DOHH2 (cell line): ENCODE measurements at regions not wholly inside any gene's neighbourhood (a gene's known extent, or its start where the extent isn't known, plus 50 kb on each side); places are given as distances from the start of the nearest gene placed in this dataset.

Experiments used
- H3F3A ChIP-seq: fragments of 200-600 bp; sonication (generic), shearing (Covaris generic); 2 replicates; pipeline ENCODE4 v1.6.0; 2016; ENCODE audit warnings: antibody characterized with exemption, mild to moderate bottlenecking; ENCODE audit not compliant: control insufficient read depth, insufficient read depth
- H3K27ac ChIP-seq: fragments of 200-600 bp; sonication (generic); 2 replicates; pipeline ENCODE4 v1.5.1; 2014; ENCODE audit warnings: low read depth, mild to moderate bottlenecking, low read length, moderate library complexity
- H3K27me3 ChIP-seq: fragments of 200-600 bp; sonication (generic); 2 replicates; pipeline ENCODE4 v1.6.1; 2014; ENCODE audit warnings: mild to moderate bottlenecking, low read length, mixed read lengths; ENCODE audit not compliant: control insufficient read depth
- H3K36me3 ChIP-seq: fragments of 200-600 bp; sonication (generic); 2 replicates; pipeline ENCODE4 v1.6.1; 2014; ENCODE audit warnings: mild to moderate bottlenecking, low read length, moderate library complexity, mixed read lengths; ENCODE audit not compliant: control insufficient read depth
- H3K4me1 ChIP-seq: fragments of 200-600 bp; sonication (generic); 2 replicates; pipeline ENCODE4 v1.6.1; 2014; ENCODE audit warnings: mild to moderate bottlenecking, low read length, mixed read lengths; ENCODE audit not compliant: control insufficient read depth
- H3K4me2 ChIP-seq: fragments of 200-600 bp; sonication (generic); 2 replicates; pipeline ENCODE4 v1.6.0; 2014; ENCODE audit warnings: mild to moderate bottlenecking, low read length, moderate library complexity
- H3K4me3 ChIP-seq: fragments of 200-600 bp; sonication (generic); 2 replicates; pipeline ENCODE4 v1.5.1; 2014; ENCODE audit warnings: mild to moderate bottlenecking, low read length, mixed read lengths
- H3K79me2 ChIP-seq: fragments of 200-600 bp; sonication (generic); 2 replicates; pipeline ENCODE4 v1.6.1; 2014; ENCODE audit warnings: mild to moderate bottlenecking, low read length, mixed read lengths; ENCODE audit not compliant: control insufficient read depth
- H3K9me2 ChIP-seq: fragments of 200-600 bp; sonication (generic); replicated peaks from 2 replicates; pipeline ENCODE4 v1.6.1; 2014; ENCODE audit warnings: mild to moderate bottlenecking, low read length, mixed read lengths; ENCODE audit not compliant: control insufficient read depth
- H3K9me3 ChIP-seq: fragments of 200-600 bp; sonication (generic); 2 replicates; pipeline ENCODE4 v1.6.1; 2014; ENCODE audit warnings: antibody characterized with exemption, low read length, mixed read lengths; ENCODE audit not compliant: control insufficient read depth, insufficient read depth
- H4K20me1 ChIP-seq: fragments of 200-600 bp; sonication (generic); 2 replicates; pipeline ENCODE4 v1.6.0; 2014; ENCODE audit warnings: low read depth, mild to moderate bottlenecking, antibody characterized with exemption, low read length, moderate library complexity; ENCODE audit not compliant: control insufficient read depth, insufficient read depth
- EZH2phosphoT487 ChIP-seq: fragments of 200-600 bp; sonication (generic); IDR thresholded peaks from 2 replicates; pipeline ENCODE4 v1.6.1; 2017; ENCODE audit warnings: borderline replicate concordance, mild to moderate bottlenecking, antibody characterized with exemption, low read length, moderate library complexity, mixed read lengths
- TF ChIP-seq, protein P1 (sequence below): fragments of 200-600 bp; sonication (generic); IDR thresholded peaks from one replicate; pipeline ENCODE4 v1.5.1; 2014; ENCODE audit warnings: antibody characterized with exemption, mild to moderate bottlenecking, low read depth, low read length; ENCODE audit not compliant: poor library complexity, severe bottlenecking

DNA sequence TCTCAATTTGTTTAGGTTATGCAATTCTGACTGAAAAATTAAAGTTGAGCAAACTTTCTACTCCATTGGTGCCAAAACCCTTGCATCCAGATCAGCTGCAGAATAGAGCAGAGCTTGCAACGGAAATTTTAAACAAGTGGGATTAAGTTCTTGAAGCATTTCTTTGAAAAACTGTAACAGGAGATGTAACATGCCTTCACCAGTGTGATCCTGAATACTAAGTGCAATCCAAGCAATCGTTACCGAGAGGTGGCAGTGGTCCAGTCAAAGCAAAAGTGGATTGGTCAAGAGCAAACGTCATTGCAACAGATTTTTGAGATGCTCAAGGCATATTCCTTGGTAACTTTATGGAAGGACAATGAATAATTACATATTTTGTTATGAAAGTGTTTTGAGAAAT lies 841.1 kb upstream of the SLITRK5 start:
- H3F3A ChIP-seq: no peaks in the 10 kb centered on the region
- H3K4me2 ChIP-seq: no peak overlapping the region
- no peaks in the 10 kb centered on the region for H3K27me3 ChIP-seq
- H3K4me3 ChIP-seq: no peak overlapping the region
- H3K9me2 ChIP-seq: no peaks in the 10 kb centered on the region
- TF ChIP-seq, protein P1, sequence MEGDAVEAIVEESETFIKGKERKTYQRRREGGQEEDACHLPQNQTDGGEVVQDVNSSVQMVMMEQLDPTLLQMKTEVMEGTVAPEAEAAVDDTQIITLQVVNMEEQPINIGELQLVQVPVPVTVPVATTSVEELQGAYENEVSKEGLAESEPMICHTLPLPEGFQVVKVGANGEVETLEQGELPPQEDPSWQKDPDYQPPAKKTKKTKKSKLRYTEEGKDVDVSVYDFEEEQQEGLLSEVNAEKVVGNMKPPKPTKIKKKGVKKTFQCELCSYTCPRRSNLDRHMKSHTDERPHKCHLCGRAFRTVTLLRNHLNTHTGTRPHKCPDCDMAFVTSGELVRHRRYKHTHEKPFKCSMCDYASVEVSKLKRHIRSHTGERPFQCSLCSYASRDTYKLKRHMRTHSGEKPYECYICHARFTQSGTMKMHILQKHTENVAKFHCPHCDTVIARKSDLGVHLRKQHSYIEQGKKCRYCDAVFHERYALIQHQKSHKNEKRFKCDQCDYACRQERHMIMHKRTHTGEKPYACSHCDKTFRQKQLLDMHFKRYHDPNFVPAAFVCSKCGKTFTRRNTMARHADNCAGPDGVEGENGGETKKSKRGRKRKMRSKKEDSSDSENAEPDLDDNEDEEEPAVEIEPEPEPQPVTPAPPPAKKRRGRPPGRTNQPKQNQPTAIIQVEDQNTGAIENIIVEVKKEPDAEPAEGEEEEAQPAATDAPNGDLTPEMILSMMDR: no peak
- no peak for TF ChIP-seq EZH2phosphoT487
- no peak overlapping the region for H3K27ac ChIP-seq
- no peaks in the 10 kb centered on the region for H3K4me1 ChIP-seq
- no peaks in the 10 kb centered on the region for H3K9me3 ChIP-seq
- H4K20me1 ChIP-seq: no peaks in the 10 kb centered on the region
- H3K79me2 ChIP-seq: no peaks in the 10 kb centered on the region
- no peaks in the 10 kb centered on the region for H3K36me3 ChIP-seq

DNA sequence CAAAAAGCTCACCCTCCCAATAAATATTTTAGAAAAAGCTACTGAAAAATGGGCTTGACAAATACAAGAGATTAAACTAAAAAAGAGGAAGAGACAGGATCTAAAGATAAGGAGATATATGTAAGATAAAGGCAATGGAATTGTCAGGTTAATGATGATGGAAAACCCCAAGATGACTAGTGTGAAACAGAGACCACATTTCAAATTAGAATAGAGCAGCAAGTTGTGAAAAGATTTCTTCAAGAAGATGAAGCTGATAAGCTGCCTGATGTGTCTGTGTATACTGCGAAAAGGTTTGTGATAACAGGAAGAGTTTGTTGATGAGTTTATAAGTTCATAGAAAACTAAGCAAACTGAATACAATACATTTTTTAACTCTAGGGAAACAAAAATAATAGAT lies 840.1 kb upstream of the SLITRK5 start:
- no peaks in the 10 kb centered on the region for H3F3A ChIP-seq
- no peak for TF ChIP-seq EZH2phosphoT487
- no peaks in the 10 kb centered on the region for H4K20me1 ChIP-seq
- no peak overlapping the region for H3K4me2 ChIP-seq
- H3K9me3 ChIP-seq: no peaks in the 10 kb centered on the region
- no peaks in the 10 kb centered on the region for H3K36me3 ChIP-seq
- H3K4me1 ChIP-seq: no peaks in the 10 kb centered on the region
- H3K9me2 ChIP-seq: no peaks in the 10 kb centered on the region
- H3K4me3 ChIP-seq: no peak overlapping the region
- no peak overlapping the region for H3K27ac ChIP-seq
- H3K27me3 ChIP-seq: no peaks in the 10 kb centered on the region
- no peaks in the 10 kb centered on the region for H3K79me2 ChIP-seq

DNA sequence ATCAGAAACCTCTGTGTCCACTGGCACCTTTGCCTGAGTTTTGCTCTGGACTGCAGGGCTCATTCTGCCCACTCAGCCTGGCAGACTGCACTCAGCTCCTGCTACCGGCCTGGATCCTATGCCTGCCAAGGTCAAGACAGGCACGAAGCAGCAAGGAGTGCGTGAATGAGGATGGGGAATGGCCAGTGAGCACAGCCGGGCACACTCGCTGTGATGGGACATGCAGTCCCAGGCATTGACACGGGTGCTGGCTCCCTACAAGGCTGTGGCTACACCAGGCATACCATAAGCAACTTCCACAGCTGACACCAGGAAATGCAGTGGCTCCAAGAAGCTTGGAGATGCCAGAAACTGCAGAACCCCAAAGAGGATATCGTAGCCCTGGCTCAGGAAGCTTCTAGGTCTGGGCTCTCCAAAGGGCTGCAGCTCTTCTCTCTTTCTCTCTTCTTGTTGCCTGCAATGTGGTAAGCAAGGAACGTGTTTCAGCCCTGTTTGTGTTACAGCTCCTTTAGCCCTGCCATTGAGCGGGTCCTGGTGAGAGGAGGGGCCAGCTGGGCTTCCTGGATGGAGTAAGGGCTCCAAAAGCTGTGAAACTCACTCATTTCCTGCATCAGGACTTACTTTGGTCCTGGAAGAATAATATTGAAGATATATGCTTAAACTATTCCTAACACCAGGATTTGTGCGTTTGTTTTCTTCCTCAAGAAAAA lies 832.6 kb upstream of the SLITRK5 start:
- H3K27ac ChIP-seq: no peak overlapping the region

DNA sequence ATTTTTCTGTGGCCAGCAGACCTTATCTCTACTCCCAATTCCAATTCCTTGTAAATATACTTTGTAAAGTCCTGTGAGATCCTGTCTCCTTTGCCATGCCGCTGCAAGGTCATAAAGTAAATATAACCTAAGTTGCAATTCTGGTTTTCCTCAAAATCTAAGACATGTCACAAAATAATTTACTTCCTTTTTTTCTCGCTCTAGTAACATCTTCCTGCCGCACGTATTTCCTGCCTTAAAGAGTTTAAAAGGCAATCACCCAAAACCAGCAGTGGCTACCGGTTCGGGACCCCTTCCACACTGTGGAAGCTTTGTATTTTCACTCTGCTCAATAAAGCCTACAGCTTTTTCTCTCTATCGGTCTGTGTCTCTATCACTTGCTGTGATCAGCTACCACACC lies 832.0 kb upstream of the SLITRK5 start:
- Histone ChIP-seq H3K27me3 (no peaks in the 10 kb centered on the region), H3K36me3 (no peaks in the 10 kb centered on the region), H3K79me2 (no peaks in the 10 kb centered on the region), H3K4me1 (no peaks in the 10 kb centered on the region), H3F3A (no peaks in the 10 kb centered on the region), H3K9me2 (no peaks in the 10 kb centered on the region), H3K4me2 (no peak overlapping the region), H3K27ac (no peak overlapping the region), H3K9me3 (peaks cover 10% of the 10 kb centered on the region; the same call in 1 of the 2 replicates), H4K20me1 (no peaks in the 10 kb centered on the region), H3K4me3 (no peak overlapping the region)
- no peak for TF ChIP-seq EZH2phosphoT487
- TF ChIP-seq, protein P1: no peak

More for the DNA sequence above, 832.6 kb upstream of the SLITRK5 start:
- H3K9me3 ChIP-seq: peaks cover 10% of the 10 kb centered on the region; the same call in 1 of the 2 replicates
- no peak overlapping the region for H3K4me3 ChIP-seq
- no peaks in the 10 kb centered on the region for H3K79me2 ChIP-seq
- no peaks in the 10 kb centered on the region for H3K4me1 ChIP-seq
- H3F3A ChIP-seq: no peaks in the 10 kb centered on the region
- H3K27me3 ChIP-seq: no peaks in the 10 kb centered on the region
- H3K36me3 ChIP-seq: no peaks in the 10 kb centered on the region
- H4K20me1 ChIP-seq: no peaks in the 10 kb centered on the region
- TF ChIP-seq EZH2phosphoT487: no peak
- TF ChIP-seq, protein P1: no peak
- H3K9me2 ChIP-seq: no peaks in the 10 kb centered on the region
- no peak overlapping the region for H3K4me2 ChIP-seq
